Fibroblast of villous mesenchyme (primary cell): ENCODE measurements at regions not wholly inside any gene's neighbourhood (a gene's known extent, or its start where the extent isn't known, plus 50 kb on each side); places are given as distances from the start of the nearest gene placed in this dataset.

Experiments used
- DNase-seq: peaks from one replicate; pipeline ENCODE4 v3.0.0-alpha.2; 2010; ENCODE audit warnings: low read depth
- H3K4me3 ChIP-seq: 2 replicates; pipeline ENCODE4 v1.5.1; 2011; ENCODE audit warnings: low read depth, mild to moderate bottlenecking, low read length
- TF ChIP-seq, protein P1 (sequence below): IDR thresholded peaks from 2 replicates; pipeline ENCODE4 v1.5.1; 2012; ENCODE audit warnings: low read depth, mild to moderate bottlenecking, low read length; ENCODE audit not compliant: insufficient read depth

DNA sequence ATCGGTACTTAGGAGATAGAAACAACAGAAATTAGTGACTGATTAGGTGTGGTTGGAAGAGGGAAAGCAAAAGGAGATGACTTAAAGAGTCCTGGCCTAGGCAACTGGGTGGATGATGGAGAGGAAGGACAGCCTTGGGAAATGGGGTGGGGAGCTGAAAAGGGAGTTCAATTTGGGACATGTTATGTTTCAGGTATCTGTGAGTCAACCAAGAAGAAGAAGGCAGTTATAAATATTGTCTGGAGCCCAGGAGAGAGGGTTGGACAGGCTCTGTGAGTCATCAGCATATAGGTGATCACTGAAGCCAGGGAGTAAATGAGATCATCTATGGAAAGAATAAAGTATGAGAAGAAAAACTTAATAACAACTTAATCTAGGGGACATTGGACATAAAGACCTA, 357.7 kb downstream of the NPR3 start:
- no peak overlapping the region for H3K4me3 ChIP-seq
- TF ChIP-seq, protein P1, sequence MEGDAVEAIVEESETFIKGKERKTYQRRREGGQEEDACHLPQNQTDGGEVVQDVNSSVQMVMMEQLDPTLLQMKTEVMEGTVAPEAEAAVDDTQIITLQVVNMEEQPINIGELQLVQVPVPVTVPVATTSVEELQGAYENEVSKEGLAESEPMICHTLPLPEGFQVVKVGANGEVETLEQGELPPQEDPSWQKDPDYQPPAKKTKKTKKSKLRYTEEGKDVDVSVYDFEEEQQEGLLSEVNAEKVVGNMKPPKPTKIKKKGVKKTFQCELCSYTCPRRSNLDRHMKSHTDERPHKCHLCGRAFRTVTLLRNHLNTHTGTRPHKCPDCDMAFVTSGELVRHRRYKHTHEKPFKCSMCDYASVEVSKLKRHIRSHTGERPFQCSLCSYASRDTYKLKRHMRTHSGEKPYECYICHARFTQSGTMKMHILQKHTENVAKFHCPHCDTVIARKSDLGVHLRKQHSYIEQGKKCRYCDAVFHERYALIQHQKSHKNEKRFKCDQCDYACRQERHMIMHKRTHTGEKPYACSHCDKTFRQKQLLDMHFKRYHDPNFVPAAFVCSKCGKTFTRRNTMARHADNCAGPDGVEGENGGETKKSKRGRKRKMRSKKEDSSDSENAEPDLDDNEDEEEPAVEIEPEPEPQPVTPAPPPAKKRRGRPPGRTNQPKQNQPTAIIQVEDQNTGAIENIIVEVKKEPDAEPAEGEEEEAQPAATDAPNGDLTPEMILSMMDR = no peak
- no peak for DNase-seq

DNA sequence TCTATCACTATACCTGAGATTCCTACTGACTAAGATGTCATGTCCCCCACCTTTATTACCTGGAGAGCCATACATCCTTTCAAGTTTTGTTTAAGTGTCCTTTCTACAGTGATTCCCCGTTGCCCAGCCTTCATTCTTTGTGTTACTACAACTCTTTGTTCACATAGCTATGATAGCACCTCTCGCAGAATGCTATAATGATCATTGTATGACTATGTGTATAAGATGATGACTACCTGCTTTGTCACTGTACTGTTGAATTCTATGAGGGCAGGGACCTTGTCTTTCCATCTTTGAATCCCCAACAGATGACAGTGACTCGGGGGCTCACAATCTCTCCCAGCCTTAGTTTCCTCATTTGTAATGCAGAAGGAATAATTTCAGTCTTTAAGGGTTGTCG, 361.2 kb downstream of the NPR3 start:
- TF ChIP-seq, protein P1 = no peak

DNA sequence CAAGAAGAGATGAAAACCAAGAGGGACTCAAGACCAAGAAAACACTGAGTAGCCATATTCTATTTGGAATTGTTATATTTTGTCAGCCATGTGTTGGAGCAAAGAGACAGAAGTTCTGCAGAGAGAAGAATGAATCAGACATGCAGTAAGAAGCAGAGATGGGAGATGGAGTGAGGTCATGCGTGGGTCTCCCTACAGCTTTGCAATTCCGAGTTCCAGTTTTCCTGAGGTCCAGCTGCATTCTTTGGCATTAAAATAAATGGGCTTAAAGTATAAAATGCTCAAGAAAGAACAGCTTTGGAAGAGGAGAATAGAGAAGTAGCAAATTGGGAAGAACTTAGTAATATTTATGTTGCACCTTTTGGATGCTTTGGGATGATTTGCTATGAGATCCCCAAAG, 361.6 kb downstream of the NPR3 start:
- TF ChIP-seq, protein P1 = no peak
- no peak overlapping the region for H3K4me3 ChIP-seq
- no peak for DNase-seq

More for the DNA sequence above, 361.2 kb downstream of the NPR3 start:
- DNase-seq = no peak
- no peak overlapping the region for H3K4me3 ChIP-seq

DNA sequence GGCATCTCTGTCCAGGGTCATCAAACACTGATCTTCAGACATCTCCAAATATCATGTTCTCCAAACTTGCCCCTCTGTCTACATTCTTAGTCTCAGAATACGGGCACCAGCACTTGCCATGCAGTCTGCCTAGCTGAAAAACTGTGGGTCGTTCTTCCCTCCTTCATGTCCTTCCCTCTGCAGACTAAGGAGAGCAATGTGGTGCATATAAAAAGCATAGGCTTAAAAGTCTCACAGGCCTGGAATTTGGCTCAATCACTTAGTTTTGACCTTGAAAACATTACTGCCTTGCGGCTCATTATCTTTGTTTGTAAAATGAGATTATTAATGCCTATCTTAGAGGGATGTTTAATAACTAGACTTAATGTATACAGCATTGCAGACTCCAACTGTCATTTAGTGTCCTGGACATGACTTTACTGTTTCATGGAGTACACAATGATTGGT, 362.8 kb downstream of the NPR3 start:
- DNase-seq = peak; percentile 68
- TF ChIP-seq, protein P1 = no peak
- no peak overlapping the region for H3K4me3 ChIP-seq

DNA sequence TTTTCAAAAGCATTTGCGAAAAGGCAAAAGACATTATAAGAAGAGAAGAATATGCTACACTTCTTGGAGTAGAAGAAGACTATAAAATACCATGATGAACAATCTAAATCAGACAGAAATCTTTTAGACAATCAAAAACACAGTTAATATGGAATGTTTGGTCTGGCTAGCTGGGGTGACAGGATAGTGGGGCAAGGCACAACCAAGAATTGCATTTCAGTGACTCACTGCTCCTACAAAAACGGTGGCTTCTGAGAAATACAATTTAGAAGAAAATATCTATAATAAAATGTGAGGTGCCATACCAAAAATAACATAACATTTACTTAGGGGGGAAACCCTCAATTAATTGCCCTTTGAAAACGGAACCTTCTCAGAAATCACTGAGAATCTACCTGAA, 363.4 kb downstream of the NPR3 start:
- no peak overlapping the region for H3K4me3 ChIP-seq
- TF ChIP-seq, protein P1 = no peak
- DNase-seq = no peak

DNA sequence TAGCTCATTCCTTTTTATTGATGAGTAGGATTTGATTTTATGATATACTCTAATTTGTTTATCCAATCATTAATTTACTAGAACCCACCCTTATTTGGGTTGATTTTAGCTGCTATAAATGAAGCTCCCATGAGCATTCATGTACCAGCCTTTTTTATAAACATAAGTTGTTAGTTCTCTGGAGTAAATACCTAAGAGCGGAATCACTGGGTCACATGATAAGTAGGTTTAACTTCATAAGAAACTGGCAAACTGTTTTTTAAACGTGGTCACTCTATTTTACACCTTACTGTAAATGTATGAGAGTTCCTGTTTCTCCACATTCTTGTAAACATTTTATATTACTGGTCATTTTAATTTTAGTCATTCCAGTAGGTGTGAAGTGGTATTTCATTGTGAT, 364.6 kb downstream of the NPR3 start:
- TF ChIP-seq, protein P1 = no peak
- H3K4me3 ChIP-seq = no peak overlapping the region
- DNase-seq = peak; percentile 46

DNA sequence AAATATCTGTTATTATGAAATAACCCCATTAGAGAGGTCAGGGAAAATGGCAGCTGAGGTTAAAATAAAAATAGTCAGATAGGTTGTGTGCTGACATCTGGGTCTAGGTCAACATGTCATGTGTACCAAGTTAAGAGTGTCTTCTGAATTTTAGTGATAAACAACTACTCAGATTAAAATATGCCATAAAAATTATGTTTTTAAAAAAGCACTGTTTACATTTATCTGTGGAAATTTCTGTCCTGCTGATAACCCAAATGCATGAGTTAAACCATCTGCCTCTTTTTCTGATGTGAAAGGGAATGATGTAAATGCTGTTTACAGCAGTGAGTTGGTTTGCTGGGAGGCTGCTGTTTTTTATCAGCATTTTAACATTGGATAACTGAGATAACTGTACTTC, 361.2 kb upstream of the TARS1 start:
- DNase-seq = peak; percentile 94
- TF ChIP-seq, protein P1 = no peak
- no peak overlapping the region for H3K4me3 ChIP-seq
